A172 (cell line): ENCODE measurements at regions not wholly inside any gene's neighbourhood (a gene's known extent, or its start where the extent isn't known, plus 50 kb on each side); places are given as distances from the start of the nearest gene placed in this dataset.

Experiments
- DNase-seq: peaks from one replicate; pipeline ENCODE4 v3.0.0-alpha.2; 2015; ENCODE audit warnings: low spot score

GRCh38 chr3:117463276-117464115 lies 753.9 kb downstream of the TUSC7 start:
- DNase-seq: no peak

- DNase-seq: no peak
Observed at GRCh38 chr3:117471831-117472230, 762.3 kb downstream of the TUSC7 start.

GRCh38 chr3:117473981-117474538 lies 764.5 kb downstream of the TUSC7 start:
- no peak for DNase-seq

GRCh38 chr3:117476572-117476971 lies 767.0 kb downstream of the TUSC7 start:
- DNase-seq: no peak

- DNase-seq: no peak
Observed at GRCh38 chr3:117477214-117477755, 767.7 kb downstream of the TUSC7 start.

GRCh38 chr3:117479095-117479494 lies 769.5 kb downstream of the TUSC7 start:
- no peak for DNase-seq

- DNase-seq: no peak
Observed at GRCh38 chr3:117480525-117480924, 770.9 kb downstream of the TUSC7 start.

GRCh38 chr3:117480972-117481371 lies 771.4 kb downstream of the TUSC7 start:
- no peak for DNase-seq

- no peak for DNase-seq
Observed at GRCh38 chr3:117483839-117484238, 774.3 kb downstream of the TUSC7 start.

- no peak for DNase-seq
Observed at GRCh38 chr3:117485841-117486240, 776.3 kb downstream of the TUSC7 start.

- no peak for DNase-seq
Observed at GRCh38 chr3:117486719-117487716, 777.4 kb downstream of the TUSC7 start.

GRCh38 chr3:117488983-117489382 lies 779.4 kb downstream of the TUSC7 start:
- DNase-seq: no peak

- DNase-seq: no peak
Observed at GRCh38 chr3:117489663-117490079, 780.1 kb downstream of the TUSC7 start.

GRCh38 chr3:117490716-117491115 lies 781.1 kb downstream of the TUSC7 start:
- DNase-seq: no peak

- no peak for DNase-seq
Observed at GRCh38 chr3:117495620-117496019, 786.0 kb downstream of the TUSC7 start.

- DNase-seq: no peak
Observed at GRCh38 chr3:117499189-117499870, 789.8 kb downstream of the TUSC7 start.

GRCh38 chr3:117507958-117508357 lies 798.4 kb downstream of the TUSC7 start:
- no peak for DNase-seq

- no peak for DNase-seq
Observed at GRCh38 chr3:117509858-117510257, 800.3 kb downstream of the TUSC7 start.

GRCh38 chr3:117510396-117510795 lies 800.8 kb downstream of the TUSC7 start:
- no peak for DNase-seq

GRCh38 chr3:117512975-117513374 lies 803.4 kb downstream of the TUSC7 start:
- DNase-seq: no peak

- no peak for DNase-seq
Observed at GRCh38 chr3:117515309-117515708, 805.7 kb downstream of the TUSC7 start.
